Renal pelvis (tissue), 1 donor: ENCODE measurements at regions not wholly inside any gene's neighbourhood (a gene's known extent, or its start where the extent isn't known, plus 50 kb on each side); places are given as distances from the start of the nearest gene placed in this dataset.
A peak's percentile ranks its signal among the peaks of the same experiment; 100 is the strongest.
"Not testable (repeated sequence)": the region's sequence is repeated elsewhere in the genome, so short reads cannot be mapped to it uniquely, and the experiment has no call there.

Experiments
- DNase-seq: peaks from one replicate; pipeline ENCODE4 v3.0.0-alpha.2; 2013

DNA sequence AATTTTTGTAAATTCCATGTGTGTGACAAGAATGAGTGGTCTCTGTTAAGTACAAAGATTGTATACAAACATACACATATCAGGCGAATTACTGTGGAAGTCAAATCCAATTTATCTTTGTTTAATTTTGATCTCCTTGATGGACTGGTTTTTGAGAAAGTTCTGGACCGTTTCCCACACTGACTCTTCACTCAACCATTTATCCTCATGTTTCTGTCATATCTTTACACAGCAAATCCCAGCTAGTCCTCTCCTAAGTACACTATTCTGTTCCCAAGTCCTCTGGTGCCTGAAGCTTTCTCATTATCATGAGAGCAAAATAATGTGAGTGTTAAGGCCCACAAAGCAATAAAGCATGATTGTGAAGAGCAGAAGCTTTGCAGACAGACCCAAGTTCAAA lies 189.9 kb downstream of the WNT5A start:
- no peak for DNase-seq

DNA sequence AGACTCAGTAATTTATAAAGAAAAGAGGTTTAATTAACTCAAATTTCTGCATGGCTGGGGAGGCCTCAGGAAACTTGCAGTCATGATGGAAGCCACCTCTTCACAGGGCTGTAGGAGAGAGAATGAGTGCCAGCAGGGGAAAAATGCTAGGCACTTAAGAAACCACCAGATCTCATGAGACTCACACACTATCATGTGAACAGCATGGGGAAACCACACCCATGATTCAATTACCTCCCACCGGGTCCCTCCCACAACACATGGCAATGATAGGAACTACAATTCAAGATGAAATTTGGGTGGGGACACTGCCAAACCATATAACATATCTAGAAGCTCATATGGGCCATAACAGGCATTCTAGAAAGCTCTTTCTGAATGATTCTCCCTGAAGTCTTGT lies 190.3 kb downstream of the WNT5A start:
- DNase-seq, result no peak

DNA sequence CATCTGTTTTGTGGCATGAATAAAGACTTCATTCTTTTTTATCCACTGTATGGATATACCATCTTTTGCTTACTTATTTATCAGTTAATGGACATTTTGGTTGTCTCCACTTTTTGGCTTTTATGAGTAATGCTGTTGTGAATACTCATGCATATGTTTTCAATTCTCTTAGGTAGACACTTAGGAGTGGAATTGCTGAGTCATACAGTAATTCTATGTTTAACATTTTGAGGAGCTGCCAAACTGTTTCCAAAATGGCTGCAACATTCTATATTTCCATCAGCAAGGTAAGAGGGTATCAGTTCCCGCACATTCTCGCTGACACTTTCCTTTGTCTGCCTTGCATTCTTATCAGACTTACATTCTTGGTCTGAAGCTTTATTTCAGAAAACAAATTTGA lies 191.1 kb downstream of the WNT5A start:
- no peak for DNase-seq

DNA sequence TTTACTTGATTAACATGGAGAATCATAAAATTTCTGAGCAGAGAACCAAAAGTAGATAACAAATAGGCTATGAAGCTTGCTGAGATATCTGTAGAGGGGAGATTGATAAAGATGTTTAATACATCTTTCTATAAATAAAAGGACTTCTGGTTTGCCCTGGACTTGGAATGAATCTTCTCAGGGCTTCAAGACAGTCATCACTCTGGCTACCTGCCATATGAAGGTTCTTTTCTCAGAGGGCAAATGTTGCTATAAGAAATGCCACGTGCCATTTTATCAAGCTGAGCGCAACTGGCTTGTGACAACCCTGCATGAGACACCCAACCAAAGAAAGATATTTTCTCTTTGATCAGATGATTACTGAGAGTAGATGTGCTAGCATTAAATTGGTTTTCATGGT lies 192.5 kb downstream of the WNT5A start:
- DNase-seq, result no peak

DNA sequence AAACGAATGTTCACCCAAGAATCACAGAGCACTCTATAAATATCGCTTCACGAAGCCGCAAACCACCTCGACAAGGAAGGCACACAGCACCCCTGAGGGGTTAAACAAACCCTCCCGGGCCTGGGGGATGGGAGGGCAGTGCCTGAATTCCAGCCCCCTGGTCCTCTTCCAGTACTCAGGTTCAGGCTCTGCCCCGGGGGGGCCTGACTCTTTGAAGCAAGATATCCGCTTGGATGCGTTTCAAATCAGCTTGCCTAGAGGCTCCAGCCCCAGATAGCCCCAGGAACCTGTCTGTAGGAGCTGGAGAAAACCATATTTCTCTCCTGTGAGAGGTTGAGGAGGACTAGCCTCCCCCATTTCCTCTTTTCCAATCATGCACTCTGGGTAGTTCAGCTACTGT lies 194.7 kb downstream of the WNT5A start:
- DNase-seq, result peak; percentile 67

DNA sequence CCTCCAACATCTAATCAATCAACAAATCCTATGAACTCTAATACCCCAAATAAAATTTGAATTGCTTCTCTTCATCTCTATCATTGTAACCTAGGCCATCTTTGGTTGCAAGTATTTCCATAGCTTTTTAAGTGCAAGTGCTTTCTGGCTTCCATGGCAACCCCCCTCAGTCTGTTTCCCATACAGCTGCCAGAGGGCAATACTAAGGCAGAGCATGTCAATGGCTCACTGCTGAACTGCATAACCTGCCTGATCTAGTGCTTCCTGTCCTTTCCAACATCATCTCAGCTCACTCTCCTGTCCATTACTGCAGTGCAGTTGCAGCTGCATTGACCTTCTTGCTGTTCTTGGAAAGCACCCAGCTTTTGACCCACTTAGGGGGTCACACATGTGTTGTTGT lies 198.4 kb downstream of the WNT5A start:
- DNase-seq, result no peak

DNA sequence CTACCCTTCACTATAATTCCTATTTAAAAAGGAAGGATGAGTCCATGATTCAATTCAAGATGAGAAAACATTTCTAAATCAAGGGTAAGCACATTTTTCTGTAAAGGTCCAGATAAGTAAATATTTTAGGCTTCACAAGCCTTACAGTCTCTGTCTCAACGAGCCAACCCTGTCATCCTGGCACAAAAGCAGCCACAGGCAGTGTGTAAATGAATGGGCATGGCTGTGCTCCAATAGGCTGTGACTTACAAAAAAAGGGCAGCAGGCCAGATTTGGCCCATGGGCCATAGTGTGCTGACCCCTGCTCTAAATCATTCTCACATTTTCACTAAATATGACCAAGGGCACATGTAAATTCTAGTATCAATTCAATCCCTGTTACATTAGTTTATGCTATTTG lies 200.4 kb downstream of the WNT5A start:
- DNase-seq, result no peak

DNA sequence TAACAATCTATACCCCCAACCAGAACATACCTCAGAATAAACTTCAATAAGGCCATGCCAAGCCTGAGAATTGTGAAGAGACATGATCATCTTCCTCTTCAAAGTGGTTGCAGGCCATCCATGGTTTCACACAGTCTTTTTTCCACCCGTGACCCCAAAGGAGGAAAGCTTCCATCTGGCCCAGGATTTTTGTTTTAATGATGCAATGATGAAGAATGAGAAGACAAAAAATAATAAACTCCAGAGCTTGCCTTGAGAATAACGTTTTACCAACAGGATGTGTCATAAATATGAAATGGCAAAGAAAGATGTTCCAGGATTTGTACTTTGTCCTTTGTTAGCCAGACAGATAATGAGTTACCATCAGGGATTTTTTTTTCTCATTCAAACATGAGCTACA lies 201.9 kb downstream of the WNT5A start:
- no peak for DNase-seq

DNA sequence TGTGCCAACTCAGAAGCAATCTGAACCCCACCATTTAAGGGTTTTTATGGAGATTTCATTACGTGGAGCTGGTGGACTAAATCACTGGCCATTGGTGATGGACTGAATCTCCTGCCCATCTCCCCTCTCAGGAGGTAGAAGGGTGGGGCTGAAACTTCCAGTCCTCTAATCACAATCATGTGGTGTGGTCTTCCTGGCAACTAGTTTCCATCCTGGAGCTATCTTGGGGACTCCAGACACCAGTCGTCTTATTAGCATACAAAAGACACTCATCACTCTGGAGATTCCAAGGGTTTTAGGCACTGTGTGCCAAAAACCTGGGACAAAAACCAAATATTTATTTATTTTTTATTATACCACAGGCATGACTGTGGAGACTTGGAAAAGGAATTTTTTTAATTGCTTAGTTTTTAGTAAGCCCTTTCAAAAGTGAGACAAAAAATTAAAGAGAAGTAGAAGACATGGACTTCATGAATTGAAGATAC lies 203.6 kb downstream of the WNT5A start:
- DNase-seq, result no peak

DNA sequence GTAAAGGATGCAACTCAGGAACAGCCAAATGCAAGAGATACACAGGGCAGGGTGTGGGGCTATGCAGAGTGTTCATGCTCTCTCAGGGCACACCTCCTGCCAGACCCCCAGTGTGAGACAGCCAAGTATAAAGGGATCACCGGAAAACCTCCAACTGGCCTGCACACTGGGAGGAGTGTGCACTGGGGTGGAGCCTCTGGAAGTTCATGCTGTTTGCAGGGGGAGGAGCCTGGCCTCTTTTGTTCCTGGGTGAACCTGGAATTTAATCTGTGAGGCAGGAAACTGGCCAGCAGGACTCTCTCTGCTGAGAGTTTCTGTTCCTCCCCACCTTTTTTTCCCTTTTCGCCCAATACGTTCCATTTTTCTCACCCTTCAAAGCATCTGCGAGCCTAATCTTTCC lies 204.1 kb downstream of the WNT5A start:
- no peak for DNase-seq

DNA sequence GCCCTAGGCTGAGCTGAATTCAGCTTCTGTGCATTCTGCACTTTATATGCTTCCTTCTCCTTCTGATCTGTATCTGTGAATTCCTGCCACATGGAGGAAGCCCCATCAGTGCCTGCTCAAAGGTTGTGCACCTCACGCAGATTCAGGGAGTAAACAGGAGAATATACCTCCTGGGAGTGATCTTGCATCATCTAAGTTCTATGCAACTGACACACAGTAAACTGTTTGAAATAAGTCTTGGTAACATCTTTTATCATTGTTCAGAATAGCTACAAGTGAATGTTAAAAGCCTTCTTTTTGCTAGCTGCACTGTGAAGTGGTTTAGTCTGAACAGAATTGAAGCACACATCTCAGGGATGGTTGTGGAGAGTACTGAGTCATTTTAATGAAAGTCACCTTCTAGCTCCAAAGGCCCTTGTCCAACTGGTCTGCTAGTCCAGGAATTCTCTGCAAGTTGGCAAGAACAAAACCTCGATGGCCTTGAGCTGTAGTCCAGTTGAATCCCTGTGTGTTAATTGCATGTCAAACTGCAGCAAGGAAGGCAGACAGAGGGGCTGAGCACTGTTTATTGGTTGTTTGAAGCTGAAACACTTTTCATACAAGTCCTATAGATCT lies 215.0 kb downstream of the WNT5A start:
- no peak for DNase-seq

DNA sequence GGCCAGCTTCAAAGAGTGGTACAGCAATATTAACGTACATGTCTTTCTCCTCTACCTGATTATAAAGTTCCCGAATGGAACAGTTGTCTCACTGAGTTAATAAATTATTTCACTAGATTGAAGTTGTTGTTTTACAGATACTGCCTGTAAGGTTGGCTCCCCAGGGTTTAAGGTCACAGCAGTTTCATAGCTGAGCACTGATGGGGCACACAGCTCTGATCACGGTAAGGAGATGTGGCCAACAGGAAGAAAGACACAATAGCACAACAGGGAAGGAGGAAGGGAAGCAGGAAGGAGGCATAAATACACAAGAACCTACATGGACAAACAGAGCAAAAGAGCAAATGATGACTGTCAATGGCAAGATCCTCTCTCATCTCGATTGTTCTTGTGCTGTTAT lies 215.6 kb downstream of the WNT5A start:
- no peak for DNase-seq

DNA sequence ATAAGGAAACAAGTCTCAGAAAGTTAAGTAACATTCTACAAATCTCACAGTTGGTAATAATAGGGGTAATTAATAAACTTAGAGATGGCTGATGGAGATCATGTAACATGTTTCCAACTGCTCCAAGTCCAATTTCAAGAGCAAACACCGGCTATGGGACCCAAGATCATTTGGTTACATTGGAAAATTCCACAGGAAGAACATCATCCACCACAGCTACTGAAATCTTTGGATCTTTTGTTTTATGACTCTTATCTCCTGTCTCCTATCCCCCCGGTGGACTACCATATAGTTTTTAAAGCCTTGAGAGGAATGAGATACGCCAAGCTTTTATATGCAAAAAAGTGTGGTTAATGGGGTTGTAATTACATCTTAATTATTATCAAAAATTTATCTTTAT lies 216.1 kb downstream of the WNT5A start:
- DNase-seq, result no peak

DNA sequence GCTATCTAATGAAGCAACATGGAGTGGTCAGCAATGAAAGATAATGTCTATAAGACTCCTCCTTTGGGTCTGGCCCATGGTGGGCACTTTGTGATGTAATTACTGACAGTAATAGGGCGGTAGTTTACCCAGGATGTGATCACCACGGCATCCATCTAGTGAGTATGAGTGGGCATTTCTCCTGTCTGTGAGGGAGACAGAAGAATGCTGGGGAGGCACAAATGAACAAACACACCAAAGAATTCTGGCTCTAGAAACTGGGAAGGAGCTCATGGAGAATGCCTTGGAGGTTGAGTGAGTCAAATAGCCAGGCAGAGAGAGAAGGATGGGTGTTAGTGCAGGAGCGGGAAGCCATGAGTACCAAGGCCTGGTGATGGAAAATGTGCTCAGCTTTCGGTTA lies 217.5 kb downstream of the WNT5A start:
- DNase-seq, result no peak

DNA sequence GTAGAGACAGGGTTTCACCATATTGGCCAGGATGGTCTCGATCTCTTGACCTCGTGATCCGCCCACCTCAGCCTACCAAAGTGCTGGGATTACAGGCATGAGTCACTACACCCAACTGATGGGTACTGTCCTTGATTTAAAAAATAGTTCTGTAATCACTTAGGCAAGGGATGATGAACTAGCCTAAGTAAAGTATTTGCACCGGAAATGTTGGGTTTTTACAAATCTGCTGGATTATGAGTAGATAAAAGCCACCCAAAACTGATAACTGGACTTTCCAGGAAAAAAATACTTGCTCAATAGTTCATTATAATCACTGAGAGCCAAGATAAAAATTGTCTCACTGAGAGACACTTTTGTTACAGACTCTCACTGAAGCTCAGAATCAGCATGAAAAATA lies 218.0 kb downstream of the WNT5A start:
- DNase-seq, result no peak

DNA sequence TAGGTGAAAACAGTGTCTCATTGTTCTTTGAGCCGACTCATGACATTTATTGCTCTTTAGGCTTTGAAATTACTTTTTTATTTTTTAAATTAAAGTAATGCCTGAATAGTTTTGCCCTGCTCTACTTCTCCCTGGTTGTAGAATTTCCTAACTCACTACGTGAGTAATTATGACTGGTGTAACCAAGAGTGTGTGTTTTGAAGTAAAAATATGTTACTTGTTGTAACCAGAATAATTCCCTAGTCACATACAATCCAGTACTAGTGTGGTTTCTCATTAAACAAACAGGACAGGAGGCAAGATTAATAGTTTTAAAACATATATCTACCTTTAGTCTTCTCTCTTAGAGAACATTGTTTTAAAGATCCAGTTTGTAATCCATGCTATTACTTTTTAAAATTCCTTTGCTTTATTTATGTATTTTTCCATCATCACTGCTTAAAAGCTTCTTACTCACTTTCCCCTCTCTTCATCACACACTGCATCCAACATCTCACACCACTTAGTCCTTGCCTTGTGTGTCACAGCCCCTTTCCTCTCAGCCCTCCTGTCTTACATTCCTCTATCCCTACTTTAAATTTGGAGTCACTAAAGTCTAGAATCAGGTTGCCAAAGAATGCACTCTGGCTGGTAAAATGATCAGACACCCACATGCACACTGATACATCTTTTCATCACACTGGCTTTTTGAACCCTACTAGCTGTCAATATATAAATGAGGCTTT lies 219.7 kb downstream of the WNT5A start:
- no peak for DNase-seq

DNA sequence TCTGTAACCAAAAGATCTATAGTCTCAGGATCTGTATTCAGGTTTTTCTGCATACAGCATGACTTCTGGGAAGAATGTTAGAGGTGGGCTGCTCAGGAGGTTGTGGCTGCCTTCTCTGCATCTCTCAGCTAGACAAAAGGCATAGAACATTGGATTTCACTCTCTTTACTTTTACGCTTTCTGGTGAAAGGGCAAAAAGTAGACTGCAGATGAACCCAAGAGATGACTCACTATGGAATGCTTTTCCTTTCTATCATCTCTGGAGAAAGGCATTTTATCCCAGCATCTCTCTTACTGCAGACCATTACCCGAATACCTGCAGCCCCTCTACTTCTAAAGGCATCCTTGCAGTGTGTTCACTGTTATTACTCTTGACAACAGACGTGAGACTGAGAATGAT lies 222.2 kb downstream of the WNT5A start:
- no peak for DNase-seq

DNA sequence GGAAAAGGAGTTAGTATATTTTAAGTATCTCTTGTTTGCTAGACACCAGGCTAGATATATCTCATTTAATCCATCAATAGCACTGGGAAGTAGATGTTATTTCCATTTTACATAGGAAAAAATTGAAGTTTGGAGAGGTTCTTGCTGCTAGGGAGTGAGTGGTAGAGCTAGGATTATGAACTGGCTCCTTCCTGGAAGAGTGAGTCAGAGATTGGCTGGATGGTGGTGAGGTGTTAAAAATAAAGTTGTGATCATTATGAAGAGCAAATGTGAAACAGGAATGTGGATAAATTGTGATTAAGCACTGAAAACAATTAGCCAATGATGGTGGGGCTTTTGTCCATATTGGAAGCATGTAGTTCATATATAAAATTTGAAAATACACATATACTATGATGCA lies 234.2 kb downstream of the WNT5A start:
- no peak for DNase-seq

DNA sequence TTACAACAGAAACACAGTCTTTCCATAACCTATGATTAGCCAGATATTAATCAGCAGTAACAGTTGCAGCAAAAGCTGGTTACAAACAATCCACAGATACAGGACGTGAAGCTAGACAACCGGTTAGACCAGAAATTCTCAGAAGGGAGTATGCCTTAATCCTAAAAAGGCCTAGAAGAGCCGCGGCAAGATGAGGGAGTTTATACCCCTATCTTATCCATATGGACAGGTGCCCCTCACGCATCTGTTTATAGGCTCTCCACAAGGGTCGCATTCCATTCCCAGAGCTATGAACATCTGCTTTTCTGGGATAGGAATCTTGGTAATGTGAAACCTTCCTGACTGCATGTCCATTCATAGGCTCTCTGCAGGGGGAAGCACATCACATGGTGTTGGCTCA lies 237.9 kb downstream of the WNT5A start:
- not testable (repeated sequence) for DNase-seq

DNA sequence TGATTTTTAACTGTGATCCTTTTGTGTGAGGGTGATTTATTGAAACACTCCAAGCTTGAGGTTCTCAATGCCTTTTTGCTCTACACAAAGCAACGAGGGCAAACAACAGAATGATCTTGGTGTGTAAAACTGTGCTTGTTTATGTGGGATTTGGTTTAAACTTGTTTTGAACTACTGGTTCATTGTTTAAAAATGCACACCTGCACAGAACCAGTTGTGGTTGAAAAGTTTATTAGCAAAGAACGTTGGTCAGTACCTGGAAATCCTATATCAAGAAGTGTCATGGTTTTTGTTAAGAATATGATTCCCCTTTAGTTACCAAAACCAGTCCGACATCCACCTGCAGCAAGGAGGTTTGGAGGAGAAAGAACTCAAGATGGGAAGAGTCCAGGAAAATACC lies 239.4 kb downstream of the WNT5A start:
- DNase-seq, result no peak

DNA sequence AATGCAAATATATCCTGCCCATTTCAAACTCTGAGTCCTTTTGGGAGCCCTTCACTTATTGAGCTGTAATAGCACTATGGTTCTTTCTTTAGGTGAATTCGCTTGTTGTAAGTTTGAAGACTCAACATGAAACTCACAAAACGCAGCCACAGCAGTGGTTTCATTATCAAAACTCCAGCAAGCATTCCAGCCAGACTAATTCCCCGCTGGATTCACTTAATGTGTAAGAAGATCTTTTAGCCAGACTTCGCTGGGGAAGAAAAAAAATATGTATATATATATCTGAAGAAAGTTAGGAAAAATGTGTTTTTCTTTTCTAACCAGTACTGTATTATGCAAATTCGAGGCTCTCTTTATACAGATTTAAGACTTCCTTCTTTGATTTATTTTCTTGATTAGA lies 241.1 kb downstream of the WNT5A start:
- peak; percentile 23 for DNase-seq

DNA sequence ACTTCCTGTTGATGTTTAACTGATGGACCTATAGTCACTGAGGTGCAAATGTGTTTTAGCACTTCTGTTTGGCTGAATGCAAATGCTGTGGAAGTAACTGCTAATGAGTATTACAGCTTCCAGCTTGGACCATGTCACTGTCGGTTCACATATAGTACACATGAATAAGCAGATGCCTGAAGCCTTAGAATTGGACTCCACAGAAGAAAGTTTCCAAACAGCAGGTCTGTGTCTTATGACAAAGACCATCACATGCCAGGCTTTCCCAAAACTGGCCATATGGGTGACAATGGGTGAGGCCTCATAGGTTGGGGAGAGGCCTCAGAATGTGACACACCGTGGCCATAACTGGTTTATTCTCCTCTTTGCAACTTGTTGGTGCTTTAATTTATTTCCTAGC lies 241.8 kb downstream of the WNT5A start:
- no peak for DNase-seq

DNA sequence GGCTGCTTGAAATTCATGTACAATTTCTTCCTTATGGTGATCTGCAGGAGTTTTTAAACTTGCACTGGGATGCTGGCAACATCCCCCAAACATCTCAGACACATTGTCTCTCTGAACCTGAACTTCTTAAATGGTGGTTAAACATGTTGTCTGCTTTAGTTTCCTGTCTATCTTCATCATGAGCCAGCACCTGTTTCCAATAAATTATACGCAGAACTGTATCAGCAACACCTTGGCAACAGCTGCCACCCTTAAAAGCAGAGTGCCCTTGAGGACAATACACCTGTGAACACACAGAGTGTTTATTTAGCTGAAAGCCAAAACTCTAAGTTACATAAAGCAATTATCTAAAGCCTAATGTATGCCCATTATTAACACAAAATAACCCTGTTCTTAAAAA lies 242.9 kb downstream of the WNT5A start:
- no peak for DNase-seq

DNA sequence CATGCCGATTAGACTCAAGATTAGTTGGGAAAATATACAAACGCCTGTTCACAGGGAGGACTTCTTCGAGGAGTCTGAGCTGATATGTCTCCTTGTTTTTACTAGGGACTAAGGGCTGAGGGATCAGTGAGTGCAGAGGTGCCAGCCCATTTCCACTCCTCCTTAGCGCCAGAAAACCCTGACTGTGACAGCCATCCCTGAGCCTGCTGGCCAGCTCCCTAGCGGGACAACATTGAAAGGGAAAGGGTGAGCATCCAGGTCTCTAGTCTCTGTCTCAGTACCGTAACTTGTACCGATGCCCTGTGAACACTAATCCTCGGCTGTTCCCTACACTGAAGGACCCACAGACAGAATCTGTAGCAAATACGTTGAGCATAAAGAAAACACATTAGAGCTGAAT lies 243.4 kb downstream of the WNT5A start:
- no peak for DNase-seq
